ENCODE measurements at regions not wholly inside any gene's neighbourhood (a gene's known extent, or its start where the extent isn't known, plus 50 kb on each side); places are given as distances from the start of the nearest gene placed in this dataset.
"Not testable (repeated sequence)": the region's sequence is repeated elsewhere in the genome, so short reads cannot be mapped to it uniquely, and the experiment has no call there.

DNA sequence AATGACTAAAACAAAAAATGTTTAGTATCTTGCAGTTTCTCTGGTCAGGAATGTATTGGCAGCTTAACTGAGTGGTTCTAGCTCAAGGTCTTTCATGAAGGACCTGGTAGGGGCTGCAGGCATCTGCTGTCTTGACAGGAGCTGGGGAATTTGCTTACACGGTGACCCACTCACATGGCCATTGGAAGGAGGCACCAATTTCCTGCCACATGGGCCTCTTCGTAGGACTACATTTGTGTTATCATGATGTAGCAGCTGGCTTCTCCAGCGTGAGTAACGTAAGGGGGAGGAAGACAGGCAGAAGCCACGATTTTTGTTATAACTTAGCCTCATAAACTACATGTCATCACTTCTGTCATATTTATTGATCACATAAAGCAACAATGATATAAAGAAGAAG is 376.3 kb downstream of the AMY1C start:
- intact Hi-C loops (cut with DNase I), result no loop called here
- ATAC-seq (no peak), DNase-seq (ENCODE audit: low spot score) (no peak)

DNA sequence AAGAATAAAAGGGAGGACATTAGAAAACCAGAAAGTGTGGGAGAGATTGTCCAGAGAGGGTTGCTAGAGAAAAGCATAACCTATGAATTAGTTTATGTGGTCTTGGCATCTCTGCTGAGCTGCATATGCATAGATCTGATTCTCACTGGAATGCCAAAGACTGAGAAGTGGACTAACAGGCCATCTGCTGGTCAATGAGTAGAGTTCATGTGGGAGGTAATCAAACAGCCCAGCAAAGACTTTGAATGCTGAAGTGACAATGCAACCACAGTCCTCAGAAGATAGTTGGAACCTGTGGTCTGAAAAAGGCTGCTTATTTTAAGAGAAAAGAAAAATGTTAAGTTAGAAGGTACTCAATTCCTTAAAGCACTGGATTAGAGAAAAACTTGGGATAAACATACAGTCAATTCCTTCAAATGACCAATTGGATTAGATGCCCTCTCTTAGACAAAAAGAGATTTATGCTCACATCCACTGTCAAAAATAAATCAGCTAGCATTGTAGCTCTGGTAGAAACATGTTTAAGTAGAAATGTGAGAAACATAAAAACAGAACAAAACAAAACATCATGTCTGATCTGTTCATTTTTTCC is 382.8 kb downstream of the AMY1C start:
- no peak for ATAC-seq
- intact Hi-C loops (cut with DNase I), result no loop called here
- no peak for DNase-seq (ENCODE audit: low spot score)

DNA sequence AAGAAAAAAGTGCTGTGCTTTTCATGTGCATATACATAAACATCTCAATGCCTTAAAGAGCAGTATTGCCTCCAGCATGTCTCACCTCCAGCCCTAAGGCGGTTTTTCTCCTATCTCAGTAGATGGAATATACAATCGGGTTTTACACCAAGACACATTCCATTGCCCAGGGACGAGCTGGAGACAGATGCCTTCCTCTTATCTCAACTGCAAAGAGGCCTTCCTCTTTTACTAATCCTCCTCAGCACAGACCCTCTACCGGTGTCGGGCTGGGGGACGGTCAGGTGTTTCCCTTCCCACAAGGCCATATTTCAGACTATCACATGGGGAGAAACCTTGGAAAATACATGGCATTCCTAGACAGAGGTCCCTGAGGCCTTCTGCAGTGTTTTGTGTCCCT is 385.3 kb downstream of the AMY1C start:
- DNase-seq (ENCODE audit: low spot score); intact Hi-C loops (cut with DNase I); ATAC-seq: not testable (repeated sequence)

DNA sequence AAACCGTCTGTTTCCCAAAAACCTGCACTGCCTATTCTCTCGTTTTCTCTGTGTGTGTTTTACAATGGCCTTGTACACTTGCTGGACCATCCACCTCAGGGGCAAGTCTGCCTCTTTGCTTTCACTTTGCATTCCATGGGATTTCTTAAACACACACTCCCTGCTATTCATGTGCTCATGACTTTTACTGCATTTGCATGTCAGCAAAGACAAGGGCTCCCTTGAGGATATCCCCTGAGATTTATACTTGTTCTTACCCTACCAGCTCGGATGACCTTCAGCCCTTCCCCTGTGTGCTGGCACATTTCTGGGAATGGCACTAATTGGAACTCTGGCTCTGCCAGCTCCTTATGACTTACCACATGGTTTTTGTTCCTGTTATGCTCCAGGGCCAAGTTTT is 386.9 kb downstream of the AMY1C start:
- no peak for DNase-seq (ENCODE audit: low spot score)
- intact Hi-C loops (cut with DNase I), result no loop called here
- ATAC-seq, result no peak

DNA sequence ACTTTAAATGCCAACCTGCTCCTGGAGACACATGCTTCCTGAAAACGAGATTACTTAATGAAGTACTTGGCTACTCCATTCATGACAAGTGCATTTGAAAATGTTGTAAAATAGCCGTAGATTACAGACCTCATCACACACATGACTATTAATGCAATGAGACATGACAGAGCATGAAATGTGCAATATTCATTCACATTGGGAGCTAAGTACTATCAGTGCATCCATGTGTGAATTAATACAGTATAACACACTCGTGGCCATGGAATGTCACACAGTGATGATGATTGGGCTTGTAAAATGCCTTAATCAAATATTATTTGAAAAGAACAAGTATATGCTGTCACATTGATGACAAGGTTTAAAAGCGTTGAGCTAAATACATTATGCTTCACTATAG is 407.0 kb downstream of the AMY1C start:
- intact Hi-C loops (cut with DNase I), result no loop called here
- ATAC-seq (no peak), DNase-seq (ENCODE audit: low spot score) (no peak)

DNA sequence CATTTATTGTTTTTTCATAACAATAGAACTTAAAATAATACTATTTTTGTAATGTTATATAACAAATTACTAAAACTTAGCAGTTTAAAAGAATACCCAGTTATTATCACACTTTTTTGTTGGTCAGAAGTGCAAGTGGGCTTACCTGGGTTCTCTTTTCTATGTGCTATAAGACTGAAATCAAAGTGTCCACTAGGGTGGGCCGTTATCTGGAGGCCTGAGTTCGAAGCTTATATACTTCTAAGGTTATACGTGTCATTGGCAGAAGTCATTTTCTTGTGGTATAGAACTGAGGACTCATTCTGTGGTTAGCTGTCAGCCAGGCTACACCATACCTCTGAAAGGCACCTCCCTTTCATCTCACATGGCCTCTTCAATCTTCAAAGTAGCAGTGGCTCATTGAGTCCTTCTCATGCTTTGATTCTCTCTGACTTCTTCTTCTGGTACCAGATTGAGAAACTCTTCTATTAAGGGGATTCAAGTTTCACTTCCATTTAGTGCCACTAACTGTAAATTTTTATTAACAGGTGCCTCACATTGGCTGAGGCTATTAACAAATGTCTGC is 414.3 kb downstream of the AMY1C start:
- intact Hi-C loops (cut with DNase I), result no loop called here
- DNase-seq (ENCODE audit: low spot score) (no peak), ATAC-seq (no peak)

DNA sequence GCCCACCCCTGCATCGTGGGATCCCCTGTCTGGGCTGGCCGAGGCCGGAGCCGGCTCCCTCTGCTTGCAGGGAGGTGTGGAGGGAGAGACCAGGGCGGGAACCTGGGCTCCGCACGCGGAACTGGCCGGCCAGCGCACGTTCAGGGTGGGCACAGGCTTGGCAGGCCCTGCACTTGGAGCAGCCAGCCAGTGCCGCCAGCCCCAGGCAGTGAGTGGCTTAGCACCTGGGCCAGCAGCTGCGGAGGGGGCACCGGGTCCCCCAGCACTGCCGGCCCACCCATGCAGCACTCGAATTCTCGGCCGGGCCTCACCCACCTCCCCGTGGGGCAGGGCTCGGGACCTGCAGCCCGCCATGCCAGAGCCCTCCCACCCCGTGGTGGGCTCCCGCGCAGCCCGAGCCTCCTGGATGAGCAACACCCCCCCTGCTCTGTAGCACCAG is 422.6 kb downstream of the AMY1C start:
- DNase-seq (ENCODE audit: low spot score) (no peak), ATAC-seq (no peak)
- intact Hi-C loops (cut with DNase I), result no loop called here

DNA sequence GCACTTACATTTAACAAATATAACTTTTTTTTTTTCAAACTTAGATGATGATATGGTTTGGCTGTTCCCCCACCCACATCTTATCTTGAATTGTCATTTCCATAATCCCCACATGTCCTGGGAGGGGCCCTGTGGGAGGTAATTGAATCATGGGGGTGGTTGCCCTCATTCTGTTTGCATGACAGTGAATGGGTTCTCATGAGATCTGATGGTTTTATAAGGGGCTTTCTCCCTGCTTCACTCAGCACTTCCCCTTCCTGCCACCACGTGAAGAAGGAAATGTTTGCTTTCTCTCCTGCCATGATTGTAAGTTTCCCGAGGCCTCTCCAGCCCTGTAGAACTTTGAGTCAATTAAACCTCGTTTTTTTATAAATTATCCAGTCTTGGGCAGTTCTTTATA is 432.6 kb downstream of the AMY1C start:
- ATAC-seq (no peak), DNase-seq (ENCODE audit: low spot score) (no peak)
- intact Hi-C loops (cut with DNase I), result no loop called here

DNA sequence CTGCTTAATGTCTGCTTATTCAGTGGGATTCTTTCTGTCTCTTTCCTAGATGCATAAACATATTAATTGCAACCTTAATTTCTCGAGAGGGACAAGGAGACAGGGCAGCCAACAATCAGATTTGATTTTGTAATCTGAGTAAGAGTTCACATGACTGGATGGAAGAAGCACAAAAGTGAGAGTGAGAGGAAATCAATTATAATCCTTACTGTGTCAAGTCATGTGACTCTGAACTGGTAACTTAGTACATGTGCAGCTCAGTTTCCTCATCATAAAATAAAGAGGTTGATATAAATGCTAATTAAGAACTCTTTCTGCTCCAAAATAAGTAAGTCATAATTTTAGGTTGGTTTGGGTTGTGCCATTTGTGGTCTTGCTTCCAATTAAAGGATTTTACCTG is 439.5 kb downstream of the AMY1C start:
- intact Hi-C loops (cut with DNase I), result no loop called here
- DNase-seq (ENCODE audit: low spot score) (no peak), ATAC-seq (no peak)

DNA sequence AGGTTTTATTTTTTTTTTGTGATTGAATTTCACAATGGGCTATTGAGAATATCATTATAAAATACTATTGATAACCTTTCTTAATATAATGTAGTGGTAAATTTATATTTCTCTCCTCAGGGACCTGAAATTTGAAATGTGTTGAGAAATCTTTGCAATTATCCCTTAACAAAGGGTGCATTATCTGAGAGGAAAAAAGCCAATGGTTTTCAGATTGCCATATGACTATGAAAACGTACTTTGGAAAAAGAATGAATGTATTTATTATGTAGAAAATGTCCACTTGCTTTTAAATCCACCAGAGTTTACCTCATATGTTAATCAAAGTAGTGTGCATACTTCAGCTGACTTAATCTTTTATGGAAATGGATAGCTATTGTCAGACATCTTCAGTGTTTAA is 441.1 kb downstream of the AMY1C start:
- ATAC-seq (no peak), DNase-seq (ENCODE audit: low spot score) (no peak)
- intact Hi-C loops (cut with DNase I), result no loop called here

DNA sequence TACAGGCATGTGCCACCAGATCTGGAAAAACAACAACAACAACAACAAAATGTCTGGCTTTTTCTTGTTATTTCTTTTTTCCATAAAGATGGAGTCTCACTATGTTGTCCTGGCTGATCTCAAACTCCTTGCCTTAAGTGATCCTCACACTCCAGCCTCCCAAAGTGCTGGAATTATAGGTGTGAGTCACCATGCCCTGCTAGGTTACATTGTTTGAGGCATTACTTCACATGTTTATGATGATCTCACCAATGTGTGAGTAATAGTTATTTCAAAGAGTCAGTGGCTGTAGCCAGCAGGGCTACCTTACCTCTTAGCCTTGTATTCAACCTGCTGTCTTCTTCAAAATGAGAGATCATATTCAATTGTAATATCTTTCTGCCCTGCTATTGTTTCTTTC is 445.7 kb downstream of the AMY1C start:
- intact Hi-C loops (cut with DNase I), result no loop called here
- no peak for DNase-seq (ENCODE audit: low spot score)
- ATAC-seq, result no peak

DNA sequence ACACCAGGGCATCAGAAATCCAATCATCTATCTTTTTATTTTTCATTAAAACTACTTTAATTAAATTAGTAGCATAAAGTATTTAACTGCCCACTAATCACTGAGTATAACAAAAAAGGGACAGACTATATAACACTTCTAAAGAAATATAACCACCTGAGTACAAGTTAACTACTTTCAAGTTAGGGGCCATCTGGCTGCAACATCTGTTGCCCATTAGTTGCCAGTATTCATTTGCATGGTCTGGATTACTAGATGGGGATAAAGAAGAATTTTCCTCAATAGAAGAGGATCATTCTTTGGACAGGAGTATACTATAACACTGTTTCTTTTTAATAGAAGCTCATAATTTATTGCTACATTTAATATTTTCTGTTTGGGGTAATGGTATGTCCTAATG is 446.4 kb downstream of the AMY1C start:
- intact Hi-C loops (cut with DNase I), result no loop called here
- no peak for DNase-seq (ENCODE audit: low spot score)
- no peak for ATAC-seq

DNA sequence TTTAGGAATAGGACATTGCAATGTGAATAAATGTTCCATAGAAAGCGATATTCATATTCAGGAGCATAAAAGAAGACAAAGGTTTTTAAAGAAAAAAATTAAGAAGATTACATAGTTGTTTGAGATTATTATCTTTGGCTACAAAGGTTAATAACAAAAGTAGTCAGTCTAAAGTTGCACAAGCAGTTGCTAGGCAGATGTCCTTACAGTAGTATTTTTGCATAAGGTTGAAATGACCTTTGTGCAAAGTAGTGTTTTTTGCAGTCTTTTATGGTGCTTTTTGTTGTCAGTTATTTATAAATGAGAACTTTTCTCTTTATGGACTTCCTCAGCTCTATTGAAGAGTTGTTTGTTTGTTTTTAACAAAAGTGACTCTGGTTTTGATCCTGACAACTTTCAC is 447.8 kb downstream of the AMY1C start:
- no peak for DNase-seq (ENCODE audit: low spot score)
- intact Hi-C loops (cut with DNase I), result no loop called here
- ATAC-seq, result no peak

DNA sequence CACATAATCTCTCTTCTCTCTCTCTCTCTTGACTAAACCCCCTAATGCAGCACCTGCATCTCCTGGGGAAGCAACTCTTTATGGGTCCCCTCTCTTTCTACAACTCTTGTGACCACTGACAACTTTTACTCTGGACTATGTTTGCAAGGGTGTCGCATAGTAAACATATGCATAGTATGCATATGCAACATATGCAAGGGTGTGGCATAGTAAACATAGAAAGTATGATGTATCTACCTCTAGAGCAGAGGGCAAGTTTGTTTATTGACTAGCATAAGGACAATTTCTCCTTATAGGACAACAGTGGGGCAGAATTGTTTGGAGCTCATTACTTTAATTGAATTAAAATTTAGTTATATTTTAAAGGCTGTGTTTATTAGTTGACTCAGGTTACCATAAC is 462.5 kb downstream of the AMY1C start:
- ATAC-seq (no peak), DNase-seq (ENCODE audit: low spot score) (no peak)
- intact Hi-C loops (cut with DNase I), result no loop called here

DNA sequence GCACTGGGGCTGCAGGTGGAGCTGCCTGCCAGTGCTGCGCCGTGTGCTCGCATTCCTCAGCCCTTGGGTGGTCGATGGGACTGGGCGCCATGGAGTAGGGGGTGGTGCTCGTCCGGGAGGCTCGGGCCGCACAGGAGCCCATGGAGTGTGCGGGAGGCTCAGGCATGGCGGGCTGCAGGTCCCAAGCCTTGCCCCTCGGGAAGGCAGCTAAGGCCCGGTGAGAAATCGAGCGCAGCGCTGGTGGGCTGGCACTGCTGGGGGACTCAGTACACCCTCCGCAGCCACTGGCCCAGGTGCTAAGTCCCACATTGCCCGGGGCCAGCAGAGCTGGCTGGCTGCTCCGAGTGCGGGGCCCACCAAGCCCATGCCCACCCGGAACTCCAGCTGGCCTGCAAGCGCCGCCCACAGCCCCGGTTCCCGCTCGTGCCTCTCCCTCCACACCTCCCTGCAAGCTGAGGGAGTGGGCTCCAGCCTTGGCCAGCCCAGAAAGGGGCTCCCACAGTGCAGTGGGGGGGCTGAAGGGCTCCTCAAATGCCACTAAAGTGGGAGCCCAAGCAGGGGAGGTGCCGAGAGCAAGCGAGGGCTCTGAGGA is 467.8 kb downstream of the AMY1C start:
- ATAC-seq; DNase-seq (ENCODE audit: low spot score); intact Hi-C loops (cut with DNase I): not testable (repeated sequence)

DNA sequence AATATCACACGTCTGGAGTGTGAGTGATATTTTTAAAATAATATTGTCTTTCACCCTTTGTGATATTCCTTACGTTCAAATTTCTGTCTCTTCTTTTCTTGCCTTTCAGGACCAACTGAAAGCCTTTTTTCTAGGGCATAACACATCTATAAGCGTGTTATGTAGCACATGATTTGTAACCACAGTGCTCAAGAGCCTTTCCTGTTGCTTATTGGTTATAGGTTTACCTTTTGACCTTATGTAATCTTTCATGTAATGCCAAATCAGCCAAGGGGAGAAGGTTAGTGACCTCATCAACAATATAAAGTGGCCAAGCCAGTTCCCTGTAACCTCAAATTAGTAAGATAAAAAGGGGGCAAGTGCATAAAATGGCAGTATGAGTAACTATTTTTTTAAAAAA is 480.2 kb downstream of the AMY1C start:
- DNase-seq (ENCODE audit: low spot score) (no peak), ATAC-seq (no peak)
- intact Hi-C loops (cut with DNase I), result loop anchor here (10.0 kb wide), 1 partner anchor 1035 kb away; no protein-coding TSS in a partner anchor

DNA sequence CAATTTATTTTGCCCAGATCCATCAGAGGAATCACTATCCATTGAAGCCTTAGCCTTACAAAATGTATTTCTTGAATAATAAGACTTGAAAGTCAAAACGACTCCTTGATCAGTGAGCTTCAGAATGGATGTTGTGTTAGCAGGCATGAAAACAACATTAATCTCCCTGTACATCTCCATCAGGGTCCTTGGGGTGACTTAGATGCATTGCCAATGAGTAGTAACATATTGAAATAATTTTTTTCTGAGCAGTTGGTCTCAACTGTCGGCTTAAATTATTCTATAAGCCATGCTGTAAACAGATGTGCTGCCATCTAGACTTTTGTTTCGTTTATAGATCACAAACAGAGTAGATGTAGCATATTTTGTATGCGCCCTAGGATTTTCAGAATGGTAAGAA is 482.0 kb downstream of the AMY1C start:
- ATAC-seq (no peak), DNase-seq (ENCODE audit: low spot score) (no peak)
- intact Hi-C loops (cut with DNase I), result no loop called here

DNA sequence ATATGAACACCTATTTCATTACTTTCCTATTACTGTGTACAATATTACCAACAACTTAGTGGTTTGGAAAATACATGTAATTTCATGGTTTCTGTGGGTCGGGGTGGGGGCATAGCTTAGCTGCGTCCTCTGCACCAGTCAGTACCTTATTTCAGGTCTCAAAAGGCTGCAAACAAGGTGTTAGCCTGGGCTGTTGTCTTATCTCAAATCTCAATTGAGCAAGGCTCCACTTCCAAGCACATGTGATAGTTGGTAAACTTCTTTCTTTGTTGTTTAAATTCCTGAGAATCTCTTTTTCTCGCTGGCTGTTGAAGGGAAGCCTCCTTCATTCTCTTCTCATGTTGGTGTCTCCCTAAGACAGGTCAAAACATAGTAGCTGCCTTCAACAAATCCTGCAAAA is 485.4 kb downstream of the AMY1C start:
- ATAC-seq (no peak), DNase-seq (ENCODE audit: low spot score) (no peak)
- intact Hi-C loops (cut with DNase I), result no loop called here

DNA sequence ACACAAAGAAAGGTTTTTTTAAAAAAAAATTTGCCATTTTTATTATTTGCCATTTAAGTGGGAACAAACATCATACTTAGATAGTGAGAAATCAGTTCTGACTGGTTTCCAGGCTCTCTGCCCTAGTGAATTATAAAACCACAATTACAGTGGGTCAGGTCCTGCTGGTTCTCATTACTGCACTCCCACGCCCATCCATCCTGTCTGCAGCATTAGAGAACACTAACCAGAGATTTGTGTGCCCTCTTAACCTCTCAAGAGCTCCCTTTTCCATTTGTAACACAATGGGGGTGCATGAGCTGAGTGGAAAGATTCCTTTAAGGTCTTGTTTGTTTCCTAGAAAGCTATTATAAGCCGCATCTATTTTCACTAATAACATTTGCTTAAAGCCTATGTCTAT is 489.3 kb downstream of the AMY1C start:
- no peak for ATAC-seq
- DNase-seq (ENCODE audit: low spot score), result no peak
- intact Hi-C loops (cut with DNase I), result no loop called here

DNA sequence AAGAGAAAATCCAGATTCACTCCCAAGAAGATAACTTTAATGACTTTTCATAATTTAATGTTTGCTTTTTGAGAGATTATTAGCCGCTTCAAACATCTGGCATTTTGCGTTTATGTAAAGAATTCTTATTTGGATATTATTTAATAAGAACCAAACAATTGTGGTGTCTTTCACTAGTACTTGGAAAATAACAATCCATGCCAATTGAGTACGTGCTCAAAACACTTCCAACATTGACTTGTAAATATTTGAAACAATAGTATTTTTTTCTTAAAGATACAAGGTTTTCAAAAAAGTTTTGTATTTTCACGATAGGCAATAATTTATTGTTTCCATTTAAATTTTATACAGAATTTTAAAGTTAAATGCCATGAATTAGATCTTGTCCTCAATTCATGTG is 498.7 kb downstream of the AMY1C start:
- intact Hi-C loops (cut with DNase I), result no loop called here
- ATAC-seq, result no peak
- DNase-seq (ENCODE audit: low spot score), result no peak

DNA sequence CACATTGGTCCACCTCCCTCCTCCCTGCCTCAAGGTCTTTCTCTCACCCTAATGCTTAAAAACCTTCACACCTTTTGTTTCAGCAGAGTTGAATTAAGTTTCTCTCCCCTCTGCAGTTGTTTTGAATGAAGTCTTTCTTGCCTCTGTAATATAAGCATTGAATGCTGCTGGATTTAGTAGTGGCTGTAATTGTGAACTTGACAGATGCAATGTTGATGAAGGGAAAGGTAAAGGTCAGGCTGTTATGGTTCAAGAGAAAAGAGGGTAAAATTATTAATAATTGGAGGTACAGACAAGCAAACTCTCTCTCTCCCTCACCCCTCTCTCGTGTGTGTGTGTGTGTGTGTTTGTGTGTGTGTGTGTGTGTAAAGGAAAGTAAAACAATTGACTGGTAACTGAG is 509.8 kb downstream of the AMY1C start:
- intact Hi-C loops (cut with DNase I), result no loop called here
- ATAC-seq (no peak), DNase-seq (ENCODE audit: low spot score) (no peak)
